ENCODE measurements at regions not wholly inside any gene's neighbourhood (a gene's known extent, or its start where the extent isn't known, plus 50 kb on each side); places are given as distances from the start of the nearest gene placed in this dataset.

DNA sequence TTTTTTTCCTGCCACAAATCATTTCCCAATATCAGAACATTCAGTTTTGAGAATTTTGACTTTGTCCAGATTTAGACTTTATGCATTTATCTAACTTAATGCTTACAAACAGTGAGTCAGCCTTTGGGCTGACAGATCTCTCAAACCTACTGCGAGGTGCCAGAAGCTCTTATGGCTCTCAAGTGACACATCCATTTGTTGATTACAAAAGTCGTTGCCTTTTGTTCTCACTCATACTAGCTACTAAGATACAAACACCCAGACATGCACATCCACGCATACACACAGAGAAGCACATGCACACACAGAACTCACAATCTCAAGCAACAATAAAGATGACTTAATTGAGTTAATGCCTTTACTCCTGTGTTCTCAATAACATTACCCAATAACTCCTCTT, 1147.5 kb downstream of the DIAPH3 start:
- POLR2A ChIA-PET, result no interaction called here
- TF ChIP-seq, protein P1, sequence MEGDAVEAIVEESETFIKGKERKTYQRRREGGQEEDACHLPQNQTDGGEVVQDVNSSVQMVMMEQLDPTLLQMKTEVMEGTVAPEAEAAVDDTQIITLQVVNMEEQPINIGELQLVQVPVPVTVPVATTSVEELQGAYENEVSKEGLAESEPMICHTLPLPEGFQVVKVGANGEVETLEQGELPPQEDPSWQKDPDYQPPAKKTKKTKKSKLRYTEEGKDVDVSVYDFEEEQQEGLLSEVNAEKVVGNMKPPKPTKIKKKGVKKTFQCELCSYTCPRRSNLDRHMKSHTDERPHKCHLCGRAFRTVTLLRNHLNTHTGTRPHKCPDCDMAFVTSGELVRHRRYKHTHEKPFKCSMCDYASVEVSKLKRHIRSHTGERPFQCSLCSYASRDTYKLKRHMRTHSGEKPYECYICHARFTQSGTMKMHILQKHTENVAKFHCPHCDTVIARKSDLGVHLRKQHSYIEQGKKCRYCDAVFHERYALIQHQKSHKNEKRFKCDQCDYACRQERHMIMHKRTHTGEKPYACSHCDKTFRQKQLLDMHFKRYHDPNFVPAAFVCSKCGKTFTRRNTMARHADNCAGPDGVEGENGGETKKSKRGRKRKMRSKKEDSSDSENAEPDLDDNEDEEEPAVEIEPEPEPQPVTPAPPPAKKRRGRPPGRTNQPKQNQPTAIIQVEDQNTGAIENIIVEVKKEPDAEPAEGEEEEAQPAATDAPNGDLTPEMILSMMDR (IDR thresholded peaks at IDR 0.05; ENCODE audit: control extremely low read depth, extremely low read depth, low read depth, missing control alignments), result no peak
- CTCF ChIA-PET, result interaction anchor here (1.3 kb wide), 1 partner anchor 27 kb away, joined by 3 read pairs; no protein-coding TSS in a partner anchor
- no peak for DNase-seq (ENCODE audit: extremely low spot score)

DNA sequence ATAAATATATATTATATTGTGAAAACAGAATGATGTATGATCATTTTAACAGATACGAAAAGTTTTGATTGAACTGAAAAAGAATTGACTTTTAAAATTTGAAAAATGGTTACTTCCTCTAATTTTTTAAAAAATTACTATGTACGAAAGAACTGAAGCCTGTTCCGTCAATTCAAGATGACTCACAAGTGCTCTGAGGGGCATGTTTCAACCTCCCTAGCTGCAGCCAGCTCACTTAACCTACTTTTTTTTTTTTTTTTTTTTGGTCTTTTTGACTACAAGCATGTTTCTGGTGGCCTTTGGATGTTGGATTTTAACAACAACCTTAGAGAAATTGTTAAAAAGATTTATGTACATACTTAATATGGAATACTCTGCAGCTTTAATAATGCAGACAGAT, 1139.3 kb downstream of the DIAPH3 start:
- CTCF ChIA-PET, result no interaction called here
- TF ChIP-seq, protein P1 (IDR thresholded peaks at IDR 0.05; ENCODE audit: control extremely low read depth, extremely low read depth, low read depth, missing control alignments), result no peak
- no peak for DNase-seq (ENCODE audit: extremely low spot score)
- POLR2A ChIA-PET, result no interaction called here

DNA sequence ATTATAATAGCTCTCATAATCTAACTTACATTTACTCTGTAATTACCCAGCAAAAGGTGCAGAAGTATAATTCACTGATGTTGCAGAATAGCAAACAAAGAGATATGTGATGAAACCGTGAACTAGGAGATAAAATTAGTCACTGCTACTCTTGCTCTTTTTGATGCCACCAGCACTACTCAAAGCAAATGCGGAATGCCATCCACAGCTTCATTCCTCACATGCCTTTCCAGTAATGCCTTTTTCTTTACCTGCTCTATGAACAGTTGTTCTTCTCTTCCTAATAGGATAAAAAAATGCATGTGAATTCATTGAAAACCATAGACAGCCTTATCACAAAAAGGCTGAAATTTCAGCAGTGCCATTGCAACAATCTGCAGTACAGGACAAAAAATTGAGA, 1129.5 kb downstream of the DIAPH3 start:
- ChIA-PET CTCF (no interaction called here), POLR2A (no interaction called here)
- no peak for DNase-seq (ENCODE audit: extremely low spot score)
- TF ChIP-seq, protein P1 (IDR thresholded peaks at IDR 0.05; ENCODE audit: control extremely low read depth, extremely low read depth, low read depth, missing control alignments), result no peak

DNA sequence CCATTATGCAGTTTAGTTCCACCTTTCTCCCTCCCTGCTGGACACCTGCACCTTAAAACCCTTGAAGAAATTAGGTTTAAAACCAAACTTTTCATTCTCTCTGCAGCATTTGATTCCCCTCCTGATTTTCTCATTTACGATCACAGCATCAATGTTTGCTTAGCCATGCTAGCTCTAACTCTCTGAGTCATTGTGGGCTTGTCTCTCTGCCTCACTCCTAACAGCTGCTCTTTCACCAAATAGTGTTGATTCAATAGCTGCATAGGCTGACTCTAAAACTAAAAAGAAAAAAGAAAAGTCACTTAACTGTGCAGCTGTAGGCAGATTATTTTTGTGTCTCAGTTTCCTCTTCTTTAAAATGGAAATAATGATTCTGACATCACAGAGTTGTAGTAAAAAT, 1124.9 kb downstream of the DIAPH3 start:
- no peak for DNase-seq (ENCODE audit: extremely low spot score)
- ChIA-PET CTCF (interaction anchor here (1.3 to 1.7 kb wide), 2 partner anchors 15 to 16 kb away, joined by 3 to 5 read pairs; no protein-coding TSS in a partner anchor), POLR2A (no interaction called here)
- TF ChIP-seq, protein P1 (IDR thresholded peaks at IDR 0.05; ENCODE audit: control extremely low read depth, extremely low read depth, low read depth, missing control alignments), result no peak

DNA sequence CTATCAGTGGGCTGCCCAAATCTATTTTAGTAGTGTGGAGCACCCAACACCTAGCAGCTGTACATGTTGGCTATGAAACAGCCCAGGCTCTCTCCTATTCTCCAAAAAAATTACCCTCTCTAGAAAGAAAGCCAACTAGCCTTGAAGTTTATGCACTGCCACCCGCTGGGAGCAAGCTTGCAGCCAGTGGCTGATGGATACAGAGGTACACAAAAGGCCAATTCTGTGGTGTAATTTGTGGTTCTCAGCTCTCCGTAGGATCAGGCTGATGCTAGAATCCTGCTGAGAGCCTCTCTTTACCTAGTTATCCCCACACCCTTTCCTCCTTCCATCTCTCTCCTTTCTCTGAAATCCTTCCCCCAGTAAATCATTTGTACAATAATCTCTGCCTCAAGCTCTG, 1120.7 kb downstream of the DIAPH3 start:
- TF ChIP-seq, protein P1 (IDR thresholded peaks at IDR 0.05; ENCODE audit: control extremely low read depth, extremely low read depth, low read depth, missing control alignments), result no peak
- DNase-seq (ENCODE audit: extremely low spot score), result no peak
- ChIA-PET CTCF (interaction anchor here (1.0 to 1.1 kb wide), 3 partner anchors 19 to 29 kb away, joined by 3 read pairs; no protein-coding TSS in a partner anchor), POLR2A (no interaction called here)

DNA sequence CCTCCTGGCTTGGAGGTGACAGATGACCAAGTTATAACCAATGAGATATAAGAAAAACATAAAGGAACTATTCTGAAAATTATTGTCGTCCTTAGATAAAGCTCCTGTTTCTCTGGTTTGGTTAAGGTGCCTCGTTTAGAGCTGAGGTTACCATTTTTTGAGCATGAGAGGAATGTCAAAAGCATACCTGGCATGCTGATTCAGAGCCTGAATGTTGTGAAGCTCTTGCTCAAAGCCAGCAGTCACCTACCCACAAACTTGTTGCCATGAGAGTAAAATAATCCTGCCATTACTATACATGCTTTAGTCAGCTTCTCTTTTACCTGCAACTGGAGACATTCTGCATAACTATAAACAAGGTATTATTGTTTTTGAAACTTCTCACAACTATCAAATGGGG, 1116.2 kb downstream of the DIAPH3 start:
- CTCF ChIA-PET, result interaction anchor here (0.8 to 1.4 kb wide), 4 partner anchors 8 to 38 kb away, joined by 3 to 6 read pairs (median 4); no protein-coding TSS in a partner anchor
- DNase-seq (ENCODE audit: extremely low spot score), result no peak
- TF ChIP-seq, protein P1 (IDR thresholded peaks at IDR 0.05; ENCODE audit: control extremely low read depth, extremely low read depth, low read depth, missing control alignments), result no peak
- POLR2A ChIA-PET, result no interaction called here
